Neural cell (in vitro differentiated cells): ENCODE measurements at regions not wholly inside any gene's neighbourhood (a gene's known extent, or its start where the extent isn't known, plus 50 kb on each side); places are given as distances from the start of the nearest gene placed in this dataset.

Source experiments
- H2AFZ ChIP-seq: fragments of 200-600, 300-800 bp; sonication (generic), shearing (Covaris generic); 2 replicates; pipeline ENCODE4 v1.6.0; 2014; ENCODE audit warnings: low read depth, mild to moderate bottlenecking, antibody characterized with exemption, low read length, moderate library complexity
- H3F3A ChIP-seq: fragments of 200-600 bp; shearing (Covaris generic); 2 replicates; pipeline ENCODE4 v1.6.1; 2016; ENCODE audit warnings: mild to moderate bottlenecking, moderate library complexity, mixed read lengths, antibody characterized with exemption, low read length; ENCODE audit not compliant: insufficient read depth, poor library complexity, severe bottlenecking
- H3K27ac ChIP-seq: fragments of 200-600, 300-800 bp; sonication (generic), shearing (Covaris generic); 2 replicates; pipeline ENCODE4 v1.5.1; 2014; ENCODE audit warnings: mild to moderate bottlenecking, low read length, moderate library complexity
- H3K27me3 ChIP-seq: fragments of 300-800, 200-600 bp; sonication (generic), shearing (Covaris generic); 2 replicates; pipeline ENCODE4 v1.6.0; 2014; ENCODE audit warnings: mild to moderate bottlenecking, low read depth, low read length, moderate library complexity; ENCODE audit not compliant: insufficient read depth
- H3K36me3 ChIP-seq: fragments of 300-800, 200-600 bp; sonication (generic), shearing (Covaris generic); 2 replicates; pipeline ENCODE4 v1.5.1; 2014; ENCODE audit warnings: mild to moderate bottlenecking, antibody characterized with exemption, low read length, moderate library complexity; ENCODE audit not compliant: insufficient read depth
- H3K4me2 ChIP-seq: fragments of 300-800, 200-600 bp; sonication (generic), shearing (Covaris generic); 2 replicates; pipeline ENCODE4 v1.6.0; 2014; ENCODE audit warnings: mild to moderate bottlenecking, low read length
- H3K4me3 ChIP-seq: fragments of 300-800, 200-600 bp; sonication (generic), shearing (Covaris generic); 2 replicates; pipeline ENCODE4 v1.5.1; 2014; ENCODE audit warnings: mild to moderate bottlenecking, low read length, moderate library complexity
- H3K79me2 ChIP-seq: fragments of 200-600 bp; shearing (Covaris generic); replicated peaks from 2 replicates; pipeline ENCODE4 v1.6.0; 2014; ENCODE audit warnings: mild to moderate bottlenecking, low read length, moderate library complexity; ENCODE audit not compliant: insufficient read depth
- H3K9ac ChIP-seq: fragments of 300-800, 200-600 bp; sonication (generic), shearing (Covaris generic); 2 replicates; pipeline ENCODE4 v1.6.1; 2016; ENCODE audit warnings: mild to moderate bottlenecking, low read length, mixed read lengths
- H3K9me2 ChIP-seq: fragments of 200-600 bp; shearing (Covaris generic); 2 replicates; pipeline ENCODE4 v1.6.1; 2016; ENCODE audit warnings: mild to moderate bottlenecking, low read length, mixed read lengths; ENCODE audit not compliant: insufficient read depth
- H3K9me3 ChIP-seq: fragments of 200-600, 300-800 bp; sonication (generic), shearing (Covaris generic); 2 replicates; pipeline ENCODE4 v1.6.1; 2016; ENCODE audit warnings: mild to moderate bottlenecking, mixed run types, low read length, moderate library complexity, mixed read lengths
- H4K20me1 ChIP-seq: fragments of 200-600 bp; shearing (Covaris generic); 2 replicates; pipeline ENCODE4 v1.6.1; 2016; ENCODE audit warnings: mild to moderate bottlenecking, mixed run types; ENCODE audit not compliant: insufficient read depth
- EP300 ChIP-seq: fragments of 450-650 bp; conservative IDR thresholded peaks from 2 replicates; pipeline ENCODE4 v1.6.1; 2014; ENCODE audit warnings: antibody characterized with exemption, mild to moderate bottlenecking, moderate library complexity; ENCODE audit not compliant: poor library complexity, severe bottlenecking
- EZH2 ChIP-seq: fragments of 200-600, 300-800 bp; shearing (Covaris generic), sonication (generic); IDR thresholded peaks from 2 replicates; pipeline ENCODE4 v1.6.1; 2014; ENCODE audit warnings: antibody characterized with exemption, low read length, borderline replicate concordance, mild to moderate bottlenecking; ENCODE audit not compliant: insufficient read depth, poor library complexity, severe bottlenecking
- MXI1 ChIP-seq: fragments of 450-650 bp; conservative IDR thresholded peaks from 2 replicates; pipeline ENCODE4 v1.6.1; 2014; ENCODE audit warnings: antibody characterized with exemption, mild to moderate bottlenecking; ENCODE audit not compliant: poor library complexity, severe bottlenecking
- POLR2AphosphoS5 ChIP-seq: IDR thresholded peaks from 2 replicates; pipeline ENCODE4 v1.6.1; 2012
- RAD21 ChIP-seq: fragments of 450-650 bp; conservative IDR thresholded peaks from 2 replicates; pipeline ENCODE4 v1.6.1; 2014; ENCODE audit warnings: antibody characterized with exemption, mild to moderate bottlenecking, moderate library complexity
- SMC3 ChIP-seq: fragments of 450-650 bp; conservative IDR thresholded peaks from 2 replicates; pipeline ENCODE4 v1.6.1; 2014; ENCODE audit warnings: antibody characterized with exemption, mild to moderate bottlenecking, moderate library complexity; ENCODE audit not compliant: poor library complexity
- TAF1 ChIP-seq: IDR thresholded peaks from 2 replicates; pipeline ENCODE4 v1.6.1; 2012; ENCODE audit warnings: low read depth
- TF ChIP-seq, protein P1 (sequence below): IDR thresholded peaks from 2 replicates; pipeline ENCODE4 v1.6.1; 2012; ENCODE audit warnings: borderline replicate concordance
- TF ChIP-seq, protein P2 (sequence below): fragments of 450-650 bp; IDR thresholded peaks from 2 replicates; pipeline ENCODE4 v1.5.1; 2014; ENCODE audit warnings: antibody characterized with exemption, mild to moderate bottlenecking, moderate library complexity; ENCODE audit not compliant: poor library complexity, severe bottlenecking

DNA sequence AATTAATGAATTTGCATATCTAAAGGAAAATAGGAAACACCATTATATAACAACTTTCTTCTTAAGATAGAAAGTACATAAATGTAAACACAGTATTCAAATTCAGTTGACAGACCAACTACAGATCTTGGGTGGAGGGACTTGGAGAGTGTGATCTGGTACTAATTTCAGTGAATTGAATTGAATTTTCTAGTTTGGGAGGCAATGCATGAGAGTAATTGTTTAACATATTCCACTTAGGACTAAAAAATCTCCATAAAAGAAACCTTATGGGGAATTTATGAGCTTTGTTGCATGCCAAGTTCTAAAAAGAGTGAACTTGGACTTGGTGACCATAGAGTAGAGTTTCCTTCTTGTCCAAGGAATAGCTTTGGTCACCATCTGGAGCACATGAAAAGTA lies 261.1 kb upstream of the TTC29 start:
- H3K27me3 ChIP-seq: no peaks in the 10 kb centered on the region
- H3K27ac ChIP-seq: no peak overlapping the region
- no peak overlapping the region for H3K4me3 ChIP-seq
- no peak overlapping the region for H3K4me2 ChIP-seq
- no peaks in the 10 kb centered on the region for H4K20me1 ChIP-seq
- no peak overlapping the region for H3K9ac ChIP-seq
- no peaks in the 10 kb centered on the region for H3K79me2 ChIP-seq
- no peaks in the 10 kb centered on the region for H3K9me3 ChIP-seq
- H3K9me2 ChIP-seq: no peaks in the 10 kb centered on the region
- no peak for TF ChIP-seq SMC3
- TF ChIP-seq, protein P1, sequence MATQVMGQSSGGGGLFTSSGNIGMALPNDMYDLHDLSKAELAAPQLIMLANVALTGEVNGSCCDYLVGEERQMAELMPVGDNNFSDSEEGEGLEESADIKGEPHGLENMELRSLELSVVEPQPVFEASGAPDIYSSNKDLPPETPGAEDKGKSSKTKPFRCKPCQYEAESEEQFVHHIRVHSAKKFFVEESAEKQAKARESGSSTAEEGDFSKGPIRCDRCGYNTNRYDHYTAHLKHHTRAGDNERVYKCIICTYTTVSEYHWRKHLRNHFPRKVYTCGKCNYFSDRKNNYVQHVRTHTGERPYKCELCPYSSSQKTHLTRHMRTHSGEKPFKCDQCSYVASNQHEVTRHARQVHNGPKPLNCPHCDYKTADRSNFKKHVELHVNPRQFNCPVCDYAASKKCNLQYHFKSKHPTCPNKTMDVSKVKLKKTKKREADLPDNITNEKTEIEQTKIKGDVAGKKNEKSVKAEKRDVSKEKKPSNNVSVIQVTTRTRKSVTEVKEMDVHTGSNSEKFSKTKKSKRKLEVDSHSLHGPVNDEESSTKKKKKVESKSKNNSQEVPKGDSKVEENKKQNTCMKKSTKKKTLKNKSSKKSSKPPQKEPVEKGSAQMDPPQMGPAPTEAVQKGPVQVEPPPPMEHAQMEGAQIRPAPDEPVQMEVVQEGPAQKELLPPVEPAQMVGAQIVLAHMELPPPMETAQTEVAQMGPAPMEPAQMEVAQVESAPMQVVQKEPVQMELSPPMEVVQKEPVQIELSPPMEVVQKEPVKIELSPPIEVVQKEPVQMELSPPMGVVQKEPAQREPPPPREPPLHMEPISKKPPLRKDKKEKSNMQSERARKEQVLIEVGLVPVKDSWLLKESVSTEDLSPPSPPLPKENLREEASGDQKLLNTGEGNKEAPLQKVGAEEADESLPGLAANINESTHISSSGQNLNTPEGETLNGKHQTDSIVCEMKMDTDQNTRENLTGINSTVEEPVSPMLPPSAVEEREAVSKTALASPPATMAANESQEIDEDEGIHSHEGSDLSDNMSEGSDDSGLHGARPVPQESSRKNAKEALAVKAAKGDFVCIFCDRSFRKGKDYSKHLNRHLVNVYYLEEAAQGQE: no peak
- TF ChIP-seq, protein P2, sequence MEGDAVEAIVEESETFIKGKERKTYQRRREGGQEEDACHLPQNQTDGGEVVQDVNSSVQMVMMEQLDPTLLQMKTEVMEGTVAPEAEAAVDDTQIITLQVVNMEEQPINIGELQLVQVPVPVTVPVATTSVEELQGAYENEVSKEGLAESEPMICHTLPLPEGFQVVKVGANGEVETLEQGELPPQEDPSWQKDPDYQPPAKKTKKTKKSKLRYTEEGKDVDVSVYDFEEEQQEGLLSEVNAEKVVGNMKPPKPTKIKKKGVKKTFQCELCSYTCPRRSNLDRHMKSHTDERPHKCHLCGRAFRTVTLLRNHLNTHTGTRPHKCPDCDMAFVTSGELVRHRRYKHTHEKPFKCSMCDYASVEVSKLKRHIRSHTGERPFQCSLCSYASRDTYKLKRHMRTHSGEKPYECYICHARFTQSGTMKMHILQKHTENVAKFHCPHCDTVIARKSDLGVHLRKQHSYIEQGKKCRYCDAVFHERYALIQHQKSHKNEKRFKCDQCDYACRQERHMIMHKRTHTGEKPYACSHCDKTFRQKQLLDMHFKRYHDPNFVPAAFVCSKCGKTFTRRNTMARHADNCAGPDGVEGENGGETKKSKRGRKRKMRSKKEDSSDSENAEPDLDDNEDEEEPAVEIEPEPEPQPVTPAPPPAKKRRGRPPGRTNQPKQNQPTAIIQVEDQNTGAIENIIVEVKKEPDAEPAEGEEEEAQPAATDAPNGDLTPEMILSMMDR: no peak
- TF ChIP-seq EZH2: no peak
- no peak for TF ChIP-seq EP300
- TF ChIP-seq RAD21: no peak
- TF ChIP-seq POLR2AphosphoS5: no peak
- no peak for TF ChIP-seq MXI1
- TF ChIP-seq TAF1: no peak
- H3K36me3 ChIP-seq: no peaks in the 10 kb centered on the region
- no peaks in the 10 kb centered on the region for H3F3A ChIP-seq
- H2AFZ ChIP-seq: no peak overlapping the region

DNA sequence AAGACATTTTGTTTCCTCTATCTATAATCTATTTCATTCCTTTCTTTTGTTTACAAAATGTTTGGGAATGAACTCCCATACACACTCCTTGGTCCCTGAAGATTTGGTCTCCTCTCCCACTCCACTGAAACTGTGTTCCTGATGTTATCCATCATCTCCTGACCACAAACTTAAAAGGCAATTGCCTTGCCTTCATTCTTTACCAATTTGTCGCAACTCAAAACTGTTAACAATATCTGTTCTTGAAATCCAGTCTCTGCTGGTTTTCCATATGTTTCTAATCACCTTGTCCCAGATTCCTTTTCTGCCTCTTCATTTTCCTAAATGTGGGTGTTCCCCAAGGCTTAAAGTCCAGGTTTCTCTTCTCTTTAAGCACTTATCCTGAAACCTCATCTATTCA lies 262.2 kb upstream of the TTC29 start:
- H3K9ac ChIP-seq: no peak overlapping the region
- no peaks in the 10 kb centered on the region for H4K20me1 ChIP-seq
- H3K4me3 ChIP-seq: no peak overlapping the region
- no peaks in the 10 kb centered on the region for H3K36me3 ChIP-seq
- no peaks in the 10 kb centered on the region for H3K79me2 ChIP-seq
- no peak overlapping the region for H3K27ac ChIP-seq
- no peak overlapping the region for H3K4me2 ChIP-seq
- H3F3A ChIP-seq: no peaks in the 10 kb centered on the region
- no peaks in the 10 kb centered on the region for H3K9me3 ChIP-seq
- H2AFZ ChIP-seq: no peak overlapping the region
- H3K27me3 ChIP-seq: no peaks in the 10 kb centered on the region
- H3K9me2 ChIP-seq: no peaks in the 10 kb centered on the region
- TF ChIP-seq EP300: no peak
- TF ChIP-seq MXI1: no peak
- TF ChIP-seq POLR2AphosphoS5: no peak

DNA sequence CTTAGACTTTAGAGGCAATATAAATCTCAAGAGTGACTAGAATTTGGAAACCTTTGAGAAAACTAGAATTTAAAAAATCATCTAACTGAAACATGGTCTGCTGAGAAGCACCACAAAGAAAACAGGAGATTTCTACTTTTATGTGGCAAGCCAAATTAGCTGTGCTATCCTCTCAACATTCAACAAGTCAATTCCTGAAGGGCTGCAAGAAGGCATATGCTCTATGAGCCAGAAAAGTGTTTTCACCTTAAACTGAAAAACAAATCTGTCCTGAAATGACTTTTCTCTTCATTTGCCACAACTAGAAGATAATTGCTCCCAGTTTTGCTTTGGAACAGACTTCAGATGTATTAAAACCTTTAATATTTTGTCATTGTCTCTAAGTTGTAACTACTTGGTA lies 263.2 kb upstream of the EDNRA start:
- H2AFZ ChIP-seq: no peak overlapping the region
- H3K4me2 ChIP-seq: no peak overlapping the region
- TF ChIP-seq RAD21 (no peak), EZH2 (no peak), POLR2AphosphoS5 (no peak), EP300 (no peak), TAF1 (no peak), SMC3 (no peak), MXI1 (no peak)
- TF ChIP-seq, protein P1: no peak
- TF ChIP-seq, protein P2: no peak

More for the DNA sequence above, 263.2 kb upstream of the EDNRA start:
- H3K4me3 ChIP-seq: no peak overlapping the region
- H3K9ac ChIP-seq: no peak overlapping the region
- H3K9me2 ChIP-seq: no peaks in the 10 kb centered on the region
- no peaks in the 10 kb centered on the region for H4K20me1 ChIP-seq
- H3K27me3 ChIP-seq: no peaks in the 10 kb centered on the region
- no peaks in the 10 kb centered on the region for H3F3A ChIP-seq
- H3K9me3 ChIP-seq: no peaks in the 10 kb centered on the region
- H3K79me2 ChIP-seq: no peaks in the 10 kb centered on the region
- no peaks in the 10 kb centered on the region for H3K36me3 ChIP-seq
- no peak overlapping the region for H3K27ac ChIP-seq
